ENCODE measurements at regions not wholly inside any gene's neighbourhood (a gene's known extent, or its start where the extent isn't known, plus 50 kb on each side); places are given as distances from the start of the nearest gene placed in this dataset.

DNA sequence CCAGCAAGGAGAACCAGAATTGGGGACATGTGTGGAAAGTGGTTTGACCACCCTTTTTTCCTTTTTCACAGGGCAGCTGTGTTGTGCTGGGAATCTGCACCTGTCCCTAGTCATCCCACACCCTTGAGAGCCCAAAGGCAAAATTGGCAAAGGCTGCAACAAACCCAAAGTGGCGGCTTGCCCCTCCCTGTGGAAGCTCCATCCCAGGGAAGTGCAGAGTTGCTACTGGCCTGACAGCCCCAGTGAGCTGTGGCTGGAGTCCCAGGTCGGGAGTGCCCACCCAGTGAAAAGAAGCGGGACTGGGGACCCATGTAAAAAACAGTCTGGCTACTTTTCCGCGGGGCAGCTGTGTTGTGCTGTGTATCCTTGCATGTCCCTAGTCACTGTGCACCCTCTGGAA, 109.1 kb upstream of the GRM3 start:
- Histone ChIP-seq H3K36me3 (ENCODE audit: control insufficient read depth, low read length) (no peaks in the 10 kb centered on the region), H4K20me1 (ENCODE audit: control insufficient read depth, insufficient read depth, low read depth, low read length) (no peaks in the 10 kb centered on the region), H3K9me2 (replicated peaks; ENCODE audit: control insufficient read depth, low read length) (no peaks in the 10 kb centered on the region), H3K79me2 (ENCODE audit: control insufficient read depth, low read length) (no peaks in the 10 kb centered on the region), H3F3A (ENCODE audit: control insufficient read depth, insufficient read depth) (no peaks in the 10 kb centered on the region), H3K27ac (ENCODE audit: low read depth, low read length) (no peak overlapping the region), H3K27me3 (ENCODE audit: control insufficient read depth, low read length) (no peaks in the 10 kb centered on the region), H3K4me1 (ENCODE audit: control insufficient read depth, low read length) (no peaks in the 10 kb centered on the region), H3K4me2 (ENCODE audit: low read length) (no peak overlapping the region), H3K4me3 (ENCODE audit: low read length) (no peak overlapping the region), H3K9me3 (ENCODE audit: control insufficient read depth, insufficient read depth, low read length) (no peaks in the 10 kb centered on the region)
- TF ChIP-seq, protein P1, sequence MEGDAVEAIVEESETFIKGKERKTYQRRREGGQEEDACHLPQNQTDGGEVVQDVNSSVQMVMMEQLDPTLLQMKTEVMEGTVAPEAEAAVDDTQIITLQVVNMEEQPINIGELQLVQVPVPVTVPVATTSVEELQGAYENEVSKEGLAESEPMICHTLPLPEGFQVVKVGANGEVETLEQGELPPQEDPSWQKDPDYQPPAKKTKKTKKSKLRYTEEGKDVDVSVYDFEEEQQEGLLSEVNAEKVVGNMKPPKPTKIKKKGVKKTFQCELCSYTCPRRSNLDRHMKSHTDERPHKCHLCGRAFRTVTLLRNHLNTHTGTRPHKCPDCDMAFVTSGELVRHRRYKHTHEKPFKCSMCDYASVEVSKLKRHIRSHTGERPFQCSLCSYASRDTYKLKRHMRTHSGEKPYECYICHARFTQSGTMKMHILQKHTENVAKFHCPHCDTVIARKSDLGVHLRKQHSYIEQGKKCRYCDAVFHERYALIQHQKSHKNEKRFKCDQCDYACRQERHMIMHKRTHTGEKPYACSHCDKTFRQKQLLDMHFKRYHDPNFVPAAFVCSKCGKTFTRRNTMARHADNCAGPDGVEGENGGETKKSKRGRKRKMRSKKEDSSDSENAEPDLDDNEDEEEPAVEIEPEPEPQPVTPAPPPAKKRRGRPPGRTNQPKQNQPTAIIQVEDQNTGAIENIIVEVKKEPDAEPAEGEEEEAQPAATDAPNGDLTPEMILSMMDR (IDR thresholded peaks at IDR 0.05; ENCODE audit: low read depth, low read length, poor library complexity, severe bottlenecking) = no peak
- TF ChIP-seq EZH2phosphoT487 (IDR thresholded peaks at IDR 0.05; ENCODE audit: borderline replicate concordance, low read length) = no peak

DNA sequence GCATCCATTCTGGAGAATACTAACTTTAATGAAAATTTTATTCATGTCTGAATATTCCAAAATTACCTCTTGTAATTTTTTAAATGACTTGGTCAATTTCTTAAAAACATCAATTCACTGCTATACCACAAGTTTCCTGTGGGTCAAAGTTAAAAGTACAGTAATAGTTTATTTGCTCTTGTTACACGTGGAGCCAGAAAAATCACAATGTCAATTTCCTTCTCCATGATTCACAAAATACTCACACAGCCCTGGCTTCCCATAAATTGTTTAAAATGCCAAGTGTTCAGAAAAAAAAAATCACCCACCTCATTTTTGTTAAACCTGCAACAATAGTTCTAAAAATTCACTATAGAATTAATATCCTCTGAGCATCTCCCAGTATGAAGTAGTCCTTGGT, 139.5 kb upstream of the GRM3 start:
- Histone ChIP-seq H3K4me3 (ENCODE audit: low read length) (no peak overlapping the region), H3K4me2 (ENCODE audit: low read length) (no peak overlapping the region), H3K9me3 (ENCODE audit: control insufficient read depth, insufficient read depth, low read length) (no peaks in the 10 kb centered on the region), H3K79me2 (ENCODE audit: control insufficient read depth, low read length) (no peaks in the 10 kb centered on the region), H3K4me1 (ENCODE audit: control insufficient read depth, low read length) (no peaks in the 10 kb centered on the region), H3F3A (ENCODE audit: control insufficient read depth, insufficient read depth) (no peaks in the 10 kb centered on the region), H3K9me2 (replicated peaks; ENCODE audit: control insufficient read depth, low read length) (no peaks in the 10 kb centered on the region), H3K27ac (ENCODE audit: low read depth, low read length) (no peak overlapping the region), H4K20me1 (ENCODE audit: control insufficient read depth, insufficient read depth, low read depth, low read length) (no peaks in the 10 kb centered on the region), H3K36me3 (ENCODE audit: control insufficient read depth, low read length) (no peaks in the 10 kb centered on the region), H3K27me3 (ENCODE audit: control insufficient read depth, low read length) (peaks cover 3% of the 10 kb centered on the region; the same call in 1 of the 2 replicates)
- TF ChIP-seq, protein P1 (IDR thresholded peaks at IDR 0.05; ENCODE audit: low read depth, low read length, poor library complexity, severe bottlenecking) = no peak
- no peak for TF ChIP-seq EZH2phosphoT487 (IDR thresholded peaks at IDR 0.05; ENCODE audit: borderline replicate concordance, low read length)

DNA sequence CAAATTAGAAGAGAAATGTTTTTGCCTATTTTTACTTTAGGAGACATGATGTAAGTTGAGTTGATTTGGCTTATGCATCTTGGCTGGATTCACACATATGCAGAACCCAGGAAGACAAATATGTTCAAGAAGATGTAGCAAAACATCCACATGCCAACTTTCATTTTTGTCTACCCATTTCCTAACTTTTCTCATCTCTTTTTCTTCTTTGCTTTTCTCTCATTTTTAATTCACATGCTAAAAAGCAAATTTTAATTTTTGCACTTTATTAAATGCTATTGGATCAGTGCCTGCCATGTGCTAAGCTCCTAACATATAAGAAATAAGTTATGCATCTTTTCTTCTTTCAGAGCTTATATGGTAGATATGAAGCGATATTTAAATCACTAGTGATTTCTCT, 143.7 kb upstream of the GRM3 start:
- H3K9me3 ChIP-seq (ENCODE audit: control insufficient read depth, insufficient read depth, low read length) = no peaks in the 10 kb centered on the region
- H3K79me2 ChIP-seq (ENCODE audit: control insufficient read depth, low read length) = no peaks in the 10 kb centered on the region
- no peaks in the 10 kb centered on the region for H3K27me3 ChIP-seq (ENCODE audit: control insufficient read depth, low read length)
- H3K36me3 ChIP-seq (ENCODE audit: control insufficient read depth, low read length) = no peaks in the 10 kb centered on the region
- TF ChIP-seq, protein P1 (IDR thresholded peaks at IDR 0.05; ENCODE audit: low read depth, low read length, poor library complexity, severe bottlenecking) = no peak
- TF ChIP-seq EZH2phosphoT487 (IDR thresholded peaks at IDR 0.05; ENCODE audit: borderline replicate concordance, low read length) = no peak
- H3K4me3 ChIP-seq (ENCODE audit: low read length) = no peak overlapping the region
- H4K20me1 ChIP-seq (ENCODE audit: control insufficient read depth, insufficient read depth, low read depth, low read length) = no peaks in the 10 kb centered on the region
- no peak overlapping the region for H3K4me2 ChIP-seq (ENCODE audit: low read length)
- H3F3A ChIP-seq (ENCODE audit: control insufficient read depth, insufficient read depth) = no peaks in the 10 kb centered on the region
- no peak overlapping the region for H3K27ac ChIP-seq (ENCODE audit: low read depth, low read length)
- no peaks in the 10 kb centered on the region for H3K9me2 ChIP-seq (replicated peaks; ENCODE audit: control insufficient read depth, low read length)
- no peaks in the 10 kb centered on the region for H3K4me1 ChIP-seq (ENCODE audit: control insufficient read depth, low read length)

DNA sequence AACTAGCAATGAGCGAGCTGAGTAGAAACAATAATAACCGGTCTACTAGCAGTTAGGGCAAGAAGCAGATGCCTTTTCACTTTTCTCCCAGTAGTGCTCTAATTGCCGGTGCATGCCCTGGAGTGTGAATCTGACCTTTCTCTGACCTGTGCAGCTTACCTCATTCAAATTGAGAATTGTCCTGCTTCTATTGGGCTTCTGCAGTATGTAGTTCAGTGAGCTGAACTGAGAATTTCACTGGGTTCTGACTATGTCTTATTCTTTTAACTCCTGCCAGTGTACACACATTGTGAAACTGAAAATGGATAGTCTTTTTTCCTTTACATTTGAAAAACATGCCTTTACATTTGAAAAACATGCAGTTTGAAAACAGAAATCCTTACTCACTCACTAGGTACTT, 157.9 kb upstream of the GRM3 start:
- Histone ChIP-seq H3K27me3 (ENCODE audit: control insufficient read depth, low read length) (no peaks in the 10 kb centered on the region), H3K4me1 (ENCODE audit: control insufficient read depth, low read length) (no peaks in the 10 kb centered on the region), H3K27ac (ENCODE audit: low read depth, low read length) (no peak overlapping the region), H4K20me1 (ENCODE audit: control insufficient read depth, insufficient read depth, low read depth, low read length) (no peaks in the 10 kb centered on the region), H3K9me3 (ENCODE audit: control insufficient read depth, insufficient read depth, low read length) (no peaks in the 10 kb centered on the region), H3F3A (ENCODE audit: control insufficient read depth, insufficient read depth) (no peaks in the 10 kb centered on the region), H3K4me3 (ENCODE audit: low read length) (no peak overlapping the region), H3K79me2 (ENCODE audit: control insufficient read depth, low read length) (no peaks in the 10 kb centered on the region), H3K36me3 (ENCODE audit: control insufficient read depth, low read length) (no peaks in the 10 kb centered on the region), H3K4me2 (ENCODE audit: low read length) (no peak overlapping the region), H3K9me2 (replicated peaks; ENCODE audit: control insufficient read depth, low read length) (no peaks in the 10 kb centered on the region)
- TF ChIP-seq EZH2phosphoT487 (IDR thresholded peaks at IDR 0.05; ENCODE audit: borderline replicate concordance, low read length) = no peak
- TF ChIP-seq, protein P1 (IDR thresholded peaks at IDR 0.05; ENCODE audit: low read depth, low read length, poor library complexity, severe bottlenecking) = no peak
